ENCODE measurements at regions not wholly inside any gene's neighbourhood (a gene's known extent, or its start where the extent isn't known, plus 50 kb on each side); places are given as distances from the start of the nearest gene placed in this dataset.

- no peak overlapping the region for H2AFZ ChIP-seq (ENCODE audit: low read length)
- H3K36me3 ChIP-seq (replicated peaks in 1 of 2; ENCODE audit: control insufficient read depth in 1 of 2, insufficient read depth in 2 of 2, low read length in 2 of 2) = no peaks in the 10 kb centered on the region
- H3K27me3 ChIP-seq (ENCODE audit: control insufficient read depth in 1 of 2, insufficient read depth in 2 of 2, low read length in 2 of 2) = no peaks in the 10 kb centered on the region
- H3K79me2 ChIP-seq (ENCODE audit: insufficient read depth, low read length) = no peaks in the 10 kb centered on the region
- ChIA-PET POLR2A (interaction anchor here (0.7 kb wide), 1 partner anchor 10 kb away, joined by 3 read pairs; no protein-coding TSS in a partner anchor), CTCF (ENCODE audit: low intra/inter-chr PET ratio, low total read pairs) (no interaction called here)
- H3K9me3 ChIP-seq (ENCODE audit: low read length) = no peaks in the 10 kb centered on the region
- TF ChIP-seq ZNF367 (CRISPR knock-in tag; IDR thresholded peaks at IDR 0.05; ENCODE audit: borderline replicate concordance) (no peak), HDAC2 (CRISPR knock-in tag; IDR thresholded peaks at IDR 0.05) (no peak), ZNF510 (CRISPR knock-in tag; IDR thresholded peaks at IDR 0.05; ENCODE audit: low read depth) (no peak), HMG20A (CRISPR knock-in tag; IDR thresholded peaks at IDR 0.05; ENCODE audit: borderline replicate concordance) (no peak), NFKBIZ (CRISPR knock-in tag; IDR thresholded peaks at IDR 0.05) (no peak), ZNF124 (CRISPR knock-in tag; IDR thresholded peaks at IDR 0.05) (no peak), SP1 (IDR thresholded peaks at IDR 0.05) (no peak), SP1 (CRISPR knock-in tag; IDR thresholded peaks at IDR 0.05) (no peak), NR2F2 (IDR thresholded peaks at IDR 0.05; ENCODE audit: borderline replicate concordance, low read depth) (no peak), SNAI1 (CRISPR knock-in tag; IDR thresholded peaks at IDR 0.05; ENCODE audit: borderline replicate concordance) (no peak), ZNF761 (CRISPR knock-in tag; conservative IDR thresholded peaks at IDR 0.05) (no peak), HINFP (CRISPR knock-in tag; IDR thresholded peaks at IDR 0.05; ENCODE audit: low read depth) (no peak), IRX3 (CRISPR knock-in tag; IDR thresholded peaks at IDR 0.05; ENCODE audit: borderline replicate concordance, low read depth) (no peak), MAZ (IDR thresholded peaks at IDR 0.05; ENCODE audit: borderline replicate concordance, low read depth, low read length) (no peak), MAZ (CRISPR knock-in tag; IDR thresholded peaks at IDR 0.05; ENCODE audit: low read depth) (no peak), KMT2A (CRISPR knock-in tag; IDR thresholded peaks at IDR 0.05) (no peak)
- TF ChIP-seq, protein P1, sequence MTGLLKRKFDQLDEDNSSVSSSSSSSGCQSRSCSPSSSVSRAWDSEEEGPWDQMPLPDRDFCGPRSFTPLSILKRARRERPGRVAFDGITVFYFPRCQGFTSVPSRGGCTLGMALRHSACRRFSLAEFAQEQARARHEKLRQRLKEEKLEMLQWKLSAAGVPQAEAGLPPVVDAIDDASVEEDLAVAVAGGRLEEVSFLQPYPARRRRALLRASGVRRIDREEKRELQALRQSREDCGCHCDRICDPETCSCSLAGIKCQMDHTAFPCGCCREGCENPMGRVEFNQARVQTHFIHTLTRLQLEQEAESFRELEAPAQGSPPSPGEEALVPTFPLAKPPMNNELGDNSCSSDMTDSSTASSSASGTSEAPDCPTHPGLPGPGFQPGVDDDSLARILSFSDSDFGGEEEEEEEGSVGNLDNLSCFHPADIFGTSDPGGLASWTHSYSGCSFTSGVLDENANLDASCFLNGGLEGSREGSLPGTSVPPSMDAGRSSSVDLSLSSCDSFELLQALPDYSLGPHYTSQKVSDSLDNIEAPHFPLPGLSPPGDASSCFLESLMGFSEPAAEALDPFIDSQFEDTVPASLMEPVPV (CRISPR knock-in tag; IDR thresholded peaks at IDR 0.05) = no peak
- TF ChIP-seq, protein P2, sequence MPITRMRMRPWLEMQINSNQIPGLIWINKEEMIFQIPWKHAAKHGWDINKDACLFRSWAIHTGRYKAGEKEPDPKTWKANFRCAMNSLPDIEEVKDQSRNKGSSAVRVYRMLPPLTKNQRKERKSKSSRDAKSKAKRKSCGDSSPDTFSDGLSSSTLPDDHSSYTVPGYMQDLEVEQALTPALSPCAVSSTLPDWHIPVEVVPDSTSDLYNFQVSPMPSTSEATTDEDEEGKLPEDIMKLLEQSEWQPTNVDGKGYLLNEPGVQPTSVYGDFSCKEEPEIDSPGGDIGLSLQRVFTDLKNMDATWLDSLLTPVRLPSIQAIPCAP (CRISPR knock-in tag; IDR thresholded peaks at IDR 0.05; ENCODE audit: low read depth) = no peak
- TF ChIP-seq, protein P3, sequence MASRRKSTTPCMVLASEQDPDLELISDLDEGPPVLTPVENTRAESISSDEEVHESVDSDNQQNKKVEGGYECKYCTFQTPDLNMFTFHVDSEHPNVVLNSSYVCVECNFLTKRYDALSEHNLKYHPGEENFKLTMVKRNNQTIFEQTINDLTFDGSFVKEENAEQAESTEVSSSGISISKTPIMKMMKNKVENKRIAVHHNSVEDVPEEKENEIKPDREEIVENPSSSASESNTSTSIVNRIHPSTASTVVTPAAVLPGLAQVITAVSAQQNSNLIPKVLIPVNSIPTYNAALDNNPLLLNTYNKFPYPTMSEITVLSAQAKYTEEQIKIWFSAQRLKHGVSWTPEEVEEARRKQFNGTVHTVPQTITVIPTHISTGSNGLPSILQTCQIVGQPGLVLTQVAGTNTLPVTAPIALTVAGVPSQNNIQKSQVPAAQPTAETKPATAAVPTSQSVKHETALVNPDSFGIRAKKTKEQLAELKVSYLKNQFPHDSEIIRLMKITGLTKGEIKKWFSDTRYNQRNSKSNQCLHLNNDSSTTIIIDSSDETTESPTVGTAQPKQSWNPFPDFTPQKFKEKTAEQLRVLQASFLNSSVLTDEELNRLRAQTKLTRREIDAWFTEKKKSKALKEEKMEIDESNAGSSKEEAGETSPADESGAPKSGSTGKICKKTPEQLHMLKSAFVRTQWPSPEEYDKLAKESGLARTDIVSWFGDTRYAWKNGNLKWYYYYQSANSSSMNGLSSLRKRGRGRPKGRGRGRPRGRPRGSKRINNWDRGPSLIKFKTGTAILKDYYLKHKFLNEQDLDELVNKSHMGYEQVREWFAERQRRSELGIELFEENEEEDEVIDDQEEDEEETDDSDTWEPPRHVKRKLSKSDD (CRISPR knock-in tag; IDR thresholded peaks at IDR 0.05; ENCODE audit: low read depth) = no peak
- TF ChIP-seq, protein P4, sequence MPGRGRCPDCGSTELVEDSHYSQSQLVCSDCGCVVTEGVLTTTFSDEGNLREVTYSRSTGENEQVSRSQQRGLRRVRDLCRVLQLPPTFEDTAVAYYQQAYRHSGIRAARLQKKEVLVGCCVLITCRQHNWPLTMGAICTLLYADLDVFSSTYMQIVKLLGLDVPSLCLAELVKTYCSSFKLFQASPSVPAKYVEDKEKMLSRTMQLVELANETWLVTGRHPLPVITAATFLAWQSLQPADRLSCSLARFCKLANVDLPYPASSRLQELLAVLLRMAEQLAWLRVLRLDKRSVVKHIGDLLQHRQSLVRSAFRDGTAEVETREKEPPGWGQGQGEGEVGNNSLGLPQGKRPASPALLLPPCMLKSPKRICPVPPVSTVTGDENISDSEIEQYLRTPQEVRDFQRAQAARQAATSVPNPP (CRISPR knock-in tag; IDR thresholded peaks at IDR 0.05) = no peak
- in situ Hi-C loops (cut with HindIII; ENCODE audit: extremely low pct_ligation_motif_present, low pct_unique_long_range_greater_than_20kb) (no loop called here), intact Hi-C loops (cut with micrococcal nuclease; ENCODE audit: unreplicated experiment) (no loop called here)
- FAIRE-seq (no peak), DNase-seq (ENCODE audit: low spot score) (no peak), ATAC-seq (no peak)
- H3K27ac ChIP-seq (ENCODE audit: extremely low read length, insufficient read depth, low read length) = no peak overlapping the region
- H3K4me3 ChIP-seq (replicated peaks in 1 of 3; ENCODE audit: insufficient read depth in 1 of 3, low read depth in 2 of 3, low read length in 3 of 3) = no peak overlapping the region
- 94% methylated on average over 2 of the region's 2 CpGs for WGBS (ENCODE audit: low lambda C conversion rate)
- H3K9ac ChIP-seq (ENCODE audit: insufficient read depth, low read depth, low read length) = no peak overlapping the region
- H4K20me1 ChIP-seq (ENCODE audit: insufficient read depth, low read length) = no peaks in the 10 kb centered on the region
- no TSS peak for BruUV-seq (replicated peaks)
- H3K4me2 ChIP-seq (ENCODE audit: low read depth, low read length) = no peak overlapping the region
- no peaks in the 10 kb centered on the region for H3K4me1 ChIP-seq (ENCODE audit: insufficient read depth, low read length)
Observed at GRCh38 chrX:45818913-45819312, 618.2 kb upstream of the DIPK2B start.
